IMR-90 (cell line): ENCODE measurements at regions not wholly inside any gene's neighbourhood (a gene's known extent, or its start where the extent isn't known, plus 50 kb on each side); places are given as distances from the start of the nearest gene placed in this dataset.

Source experiments
- ATAC-seq: fragments of 200-7000 bp; cut with Tn5 transposase; 2 replicates; pipeline ENCODE4 v1.9.1; 2020; ENCODE audit warnings: low read depth, mild to moderate bottlenecking, moderate library complexity
- BruUV-seq: library from RNA; stranded (reverse); fragments of 400-500 nt; replicated peaks from 2 replicates; lab custom pipeline; 2021; lab: Mats Ljungman, UMichigan
- CTCF ChIA-PET: fragments of 300-600 bp; formaldehyde crosslinking; extraction: SDS; loops from one replicate; lab custom pipeline; 2021; ENCODE audit warnings: antibody characterized with exemption; lab: Yijun Ruan, JAX
- POLR2A ChIA-PET: fragments of 300-600 bp; sonication (Branson Sonifier 250); formaldehyde crosslinking; loops from one replicate; lab custom pipeline; 2022; ENCODE audit warnings: antibody characterized with exemption; ENCODE audit not compliant: unreplicated experiment; lab: Charles Lee
- DNase-seq: peaks from one replicate; pipeline ENCODE4 v3.0.0; 2013
- H2AFZ ChIP-seq: replicated peaks from 2 replicates; pipeline ENCODE3; 2013; ENCODE audit warnings: low read length, mild to moderate bottlenecking; ENCODE audit not compliant: poor library complexity
- H2AK5ac ChIP-seq: 2 replicates; pipeline ENCODE4 v1.6.1; 2013; ENCODE audit warnings: low read depth, low read length, inconsistent platforms
- H2AK9ac ChIP-seq: replicated peaks from 2 replicates; pipeline ENCODE3; 2013; ENCODE audit warnings: mild to moderate bottlenecking, low read depth, low read length, moderate library complexity; ENCODE audit not compliant: poor library complexity
- H2BK120ac ChIP-seq: 2 replicates; pipeline ENCODE4 v1.6.1; 2013; ENCODE audit warnings: low read depth, low read length, inconsistent platforms
- H2BK15ac ChIP-seq: 3 replicates; pipeline ENCODE4 v1.6.1; 2013; ENCODE audit warnings: low read depth, low read length, inconsistent platforms
- H2BK20ac ChIP-seq: 2 replicates; pipeline ENCODE4 v1.6.1; 2013; ENCODE audit warnings: low read depth, mild to moderate bottlenecking, inconsistent platforms, low read length, moderate library complexity
- H2BK5ac ChIP-seq: 2 replicates; pipeline ENCODE4 v1.6.1; 2013; ENCODE audit warnings: mild to moderate bottlenecking, low read depth, low read length, inconsistent platforms; ENCODE audit not compliant: poor library complexity, severe bottlenecking
- H3K14ac ChIP-seq: replicated peaks from 2 replicates; pipeline ENCODE4 v1.6.1; 2013; ENCODE audit warnings: low read depth, low read length, inconsistent platforms
- H3K18ac ChIP-seq: 2 replicates; pipeline ENCODE4 v1.6.1; 2013; ENCODE audit warnings: low read depth, low read length, control low read depth
- H3K23ac ChIP-seq: 2 replicates; pipeline ENCODE4 v1.6.1; 2013; ENCODE audit warnings: low read depth, low read length, inconsistent platforms
- H3K27ac ChIP-seq: 2 replicates; pipeline ENCODE4 v1.5.1; 2013; ENCODE audit warnings: mild to moderate bottlenecking, control low read depth, low read length; ENCODE audit not compliant: insufficient read depth
- H3K27me3 ChIP-seq: 2 replicates; pipeline ENCODE4 v1.6.1; 2013; ENCODE audit warnings: low read length; ENCODE audit not compliant: control insufficient read depth, insufficient read depth
- H3K36me3 ChIP-seq: 2 replicates; pipeline ENCODE4 v1.6.1; 2013; ENCODE audit warnings: low read length, mixed read lengths; ENCODE audit not compliant: control insufficient read depth, insufficient read depth
- H3K4ac ChIP-seq: 2 replicates; pipeline ENCODE4 v1.6.1; 2013; ENCODE audit warnings: low read depth, low read length, inconsistent platforms
- H3K4me1 ChIP-seq: 2 replicates; pipeline ENCODE4 v1.6.1; 2013; ENCODE audit warnings: low read length, mixed read lengths; ENCODE audit not compliant: control insufficient read depth, insufficient read depth
- H3K4me2 ChIP-seq: 2 replicates; pipeline ENCODE4 v1.6.1; 2013; ENCODE audit warnings: low read depth, mild to moderate bottlenecking, control low read depth, low read length, moderate library complexity
- H3K4me3 ChIP-seq: 2 replicates; pipeline ENCODE4 v1.5.1; 2013; ENCODE audit warnings: low read depth, mild to moderate bottlenecking, control low read depth, low read length, moderate library complexity; ENCODE audit not compliant: insufficient read depth
- H3K56ac ChIP-seq: 2 replicates; pipeline ENCODE4 v1.6.1; 2013; ENCODE audit warnings: low read length, inconsistent platforms; ENCODE audit not compliant: insufficient read depth; ENCODE audit errors: extremely low read depth
- H3K79me1 ChIP-seq, 2 experiments: 2 replicates each; pipeline ENCODE4 v1.6.1; 2013; ENCODE audit warnings: low read length in 2 of 2, inconsistent platforms in 1 of 2, low read depth in 1 of 2
- H3K9ac ChIP-seq: 2 replicates; pipeline ENCODE4 v1.6.1; 2013; ENCODE audit warnings: low read depth, low read length, control low read depth
- H3K9me1 ChIP-seq: 2 replicates; pipeline ENCODE4 v1.6.1; 2013; ENCODE audit warnings: low read length, inconsistent platforms; ENCODE audit not compliant: insufficient read depth
- H3K9me3 ChIP-seq: 2 replicates; pipeline ENCODE4 v1.6.1; 2013; ENCODE audit warnings: low read length; ENCODE audit not compliant: control insufficient read depth, insufficient read depth
- H4K20me1 ChIP-seq: 2 replicates; pipeline ENCODE4 v1.6.1; 2013; ENCODE audit warnings: low read length, inconsistent platforms; ENCODE audit not compliant: insufficient read depth
- H4K5ac ChIP-seq: 2 replicates; pipeline ENCODE4 v1.6.1; 2013; ENCODE audit warnings: mild to moderate bottlenecking, low read depth, low read length, control low read depth
- H4K8ac ChIP-seq, 2 experiments: 2 replicates each; pipeline ENCODE4 v1.6.1; 2013; ENCODE audit warnings: low read depth in 2 of 2, low read length in 2 of 2, control low read depth in 1 of 2, inconsistent platforms in 1 of 2
- H4K91ac ChIP-seq: 2 replicates; pipeline ENCODE4 v1.6.1; 2013; ENCODE audit warnings: low read depth, low read length, inconsistent platforms; ENCODE audit not compliant: insufficient read depth
- WGBS, 2 experiments: methylation state at CpG; one replicate each; pipeline versions ENCODE4 v1.1.5 to v1.1.7; 2013; ENCODE audit warnings: missing lambda C conversion rate in 2 of 2; ENCODE audit not compliant: insufficient read length in 1 of 2; ENCODE audit errors: extremely low coverage in 2 of 2; 5-methylcytosine and 5-hydroxymethylcytosine counted together
- dilution Hi-C: fragments of 300-500 bp; cut with HindIII; formaldehyde crosslinking; loops from one replicate; pipeline ENCODE4 v1.14.3; 2018; ENCODE audit warnings: low sequenced_read_pairs; ENCODE audit not compliant: unreplicated experiment
- in situ Hi-C: fragments of 300-500 bp; cut with MboI; formaldehyde crosslinking; loops from 3 replicates; pipeline ENCODE4 v1.14.3; 2019; ENCODE audit warnings: low sequenced_read_pairs, inconsistent platforms, mixed read lengths
- intact Hi-C: fragments of 100-400 bp; cut with micrococcal nuclease; formaldehyde crosslinking; loops from 2 replicates; pipeline ENCODE4 v1.10.0; 2022
- TF ChIP-seq, protein P1 (sequence below): fragments of 150-350 bp; IDR thresholded peaks from 2 replicates; pipeline ENCODE4 v1.6.1; 2016; ENCODE audit warnings: low read depth, mild to moderate bottlenecking, low read length, moderate library complexity, borderline replicate concordance

DNA sequence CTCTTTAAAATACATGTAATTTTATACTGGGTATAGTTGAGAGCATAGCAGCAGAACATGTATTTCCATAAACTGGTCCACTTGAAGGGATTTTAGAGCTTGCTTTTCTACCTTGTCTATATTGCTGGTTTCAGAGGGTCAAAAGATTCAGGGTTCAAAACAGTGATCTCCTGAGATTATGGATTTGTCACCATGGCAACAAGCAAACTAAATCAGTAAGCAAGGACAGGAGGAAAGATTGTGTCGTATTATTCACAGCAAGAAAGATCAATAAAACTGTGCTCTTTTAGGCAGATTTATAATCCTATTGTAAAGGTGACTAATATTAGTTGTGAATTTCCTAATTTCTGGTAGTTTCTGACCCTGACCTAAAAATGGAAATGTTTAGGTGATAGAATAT is 496.4 kb downstream of the LMO7 start:
- Histone ChIP-seq H3K14ac (no peak overlapping the region), H3K27me3 (peaks cover 2% of the 10 kb centered on the region; the same call in 1 of the 2 replicates), H3K27ac (no peak overlapping the region), H2AK9ac (no peak overlapping the region), H2AK5ac (no peak overlapping the region), H4K8ac (no peak overlapping the region), H3K4me3 (no peak overlapping the region), H3K36me3 (no peaks in the 10 kb centered on the region), H3K79me1 (no peaks in the 10 kb centered on the region), H2BK20ac (no peak overlapping the region), H2AFZ (no peak overlapping the region), H3K4me1 (no peaks in the 10 kb centered on the region), H3K9ac (no peak overlapping the region), H3K18ac (no peak overlapping the region), H3K4me2 (no peak overlapping the region), H3K9me3 (no peaks in the 10 kb centered on the region), H2BK15ac (no peak overlapping the region), H4K20me1 (no peaks in the 10 kb centered on the region), H4K91ac (no peak overlapping the region), H4K5ac (no peak overlapping the region), H3K23ac (no peak overlapping the region), H3K56ac (no peak overlapping the region), H2BK5ac (no peak overlapping the region), H3K4ac (no peak overlapping the region), H2BK120ac (no peak overlapping the region), H3K9me1 (no peaks in the 10 kb centered on the region)
- intact Hi-C loops: no loop called here
- in situ Hi-C loops: no loop called here
- no TSS peak for BruUV-seq
- no CpG with 5 or more reads among the region's 1 CpG for whole genome bisulfite sequencing, 2 experiments
- ATAC-seq (no peak), DNase-seq (no peak)
- dilution Hi-C loops: no loop called here
- TF ChIP-seq, protein P1, sequence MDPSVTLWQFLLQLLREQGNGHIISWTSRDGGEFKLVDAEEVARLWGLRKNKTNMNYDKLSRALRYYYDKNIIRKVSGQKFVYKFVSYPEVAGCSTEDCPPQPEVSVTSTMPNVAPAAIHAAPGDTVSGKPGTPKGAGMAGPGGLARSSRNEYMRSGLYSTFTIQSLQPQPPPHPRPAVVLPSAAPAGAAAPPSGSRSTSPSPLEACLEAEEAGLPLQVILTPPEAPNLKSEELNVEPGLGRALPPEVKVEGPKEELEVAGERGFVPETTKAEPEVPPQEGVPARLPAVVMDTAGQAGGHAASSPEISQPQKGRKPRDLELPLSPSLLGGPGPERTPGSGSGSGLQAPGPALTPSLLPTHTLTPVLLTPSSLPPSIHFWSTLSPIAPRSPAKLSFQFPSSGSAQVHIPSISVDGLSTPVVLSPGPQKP: no peak
- ChIA-PET POLR2A (no interaction called here), CTCF (no interaction called here)
